Karpas-422 (cell line): ENCODE measurements at regions not wholly inside any gene's neighbourhood (a gene's known extent, or its start where the extent isn't known, plus 50 kb on each side); places are given as distances from the start of the nearest gene placed in this dataset.

Source experiments
- DNase-seq: peaks from one replicate; pipeline ENCODE4 v3.0.0-alpha.2; 2015
- H2AFZ ChIP-seq: fragments of 200-600 bp; sonication (generic); 2 replicates; pipeline ENCODE4 v1.6.1; 2014; ENCODE audit warnings: antibody characterized with exemption, low read length, mixed read lengths
- H3K27ac ChIP-seq: fragments of 200-600 bp; sonication (generic); 2 replicates; pipeline ENCODE4 v1.5.1; 2014; ENCODE audit warnings: mild to moderate bottlenecking, low read length, moderate library complexity
- H3K27me3 ChIP-seq: fragments of 200-600 bp; sonication (generic); 2 replicates; pipeline ENCODE4 v1.6.1; 2014; ENCODE audit warnings: low read length, mixed read lengths
- H3K36me3 ChIP-seq: fragments of 200-600 bp; sonication (generic); 2 replicates; pipeline ENCODE4 v1.6.1; 2014; ENCODE audit warnings: low read length, mixed read lengths; ENCODE audit not compliant: insufficient read depth
- H3K4me1 ChIP-seq: fragments of 200-600 bp; sonication (generic); 2 replicates; pipeline ENCODE4 v1.6.1; 2014; ENCODE audit warnings: mild to moderate bottlenecking, low read length, mixed read lengths
- H3K4me2 ChIP-seq: fragments of 200-600 bp; sonication (generic); 2 replicates; pipeline ENCODE4 v1.6.1; 2014; ENCODE audit warnings: low read length, low read depth, mild to moderate bottlenecking; ENCODE audit not compliant: poor library complexity, severe bottlenecking
- H3K4me3 ChIP-seq: fragments of 200-600 bp; sonication (generic); 2 replicates; pipeline ENCODE4 v1.5.1; 2014; ENCODE audit warnings: mild to moderate bottlenecking, antibody characterized with exemption, low read length, mixed read lengths
- H3K79me2 ChIP-seq: fragments of 200-600 bp; sonication (generic); 2 replicates; pipeline ENCODE4 v1.6.1; 2014; ENCODE audit warnings: mild to moderate bottlenecking, low read length, mixed read lengths
- H3K9ac ChIP-seq: fragments of 200-600 bp; sonication (generic); 2 replicates; pipeline ENCODE4 v1.6.0; 2014; ENCODE audit warnings: low read length
- H3K9me2 ChIP-seq: fragments of 200-600 bp; sonication (generic), shearing (Covaris generic); replicated peaks from 2 replicates; pipeline ENCODE4 v1.6.0; 2014; ENCODE audit warnings: mild to moderate bottlenecking, low read length, moderate library complexity; ENCODE audit not compliant: insufficient read depth
- H3K9me3 ChIP-seq: fragments of 300-700, 200-600 bp; sonication (generic); 2 replicates; pipeline ENCODE4 v1.6.1; 2014; ENCODE audit warnings: low read length, mixed read lengths
- H4K20me1 ChIP-seq: fragments of 200-600 bp; sonication (generic); 2 replicates; pipeline ENCODE4 v1.6.1; 2014; ENCODE audit warnings: mild to moderate bottlenecking, antibody characterized with exemption, low read length, low read depth; ENCODE audit not compliant: insufficient read depth

GRCh38 chr16:58842156-58842555, 108.0 kb upstream of the GOT2 start:
- Histone ChIP-seq H3K4me2 (no peak overlapping the region), H3K9ac (no peak overlapping the region), H3K27me3 (no peaks in the 10 kb centered on the region), H3K79me2 (no peaks in the 10 kb centered on the region), H4K20me1 (no peaks in the 10 kb centered on the region; the same call in 1 of the 2 replicates), H3K9me2 (no peaks in the 10 kb centered on the region), H3K27ac (no peak overlapping the region), H3K36me3 (no peaks in the 10 kb centered on the region), H2AFZ (no peak overlapping the region), H3K4me3 (no peak overlapping the region), H3K4me1 (no peaks in the 10 kb centered on the region), H3K9me3 (no peaks in the 10 kb centered on the region)
- no peak for DNase-seq

DNA sequence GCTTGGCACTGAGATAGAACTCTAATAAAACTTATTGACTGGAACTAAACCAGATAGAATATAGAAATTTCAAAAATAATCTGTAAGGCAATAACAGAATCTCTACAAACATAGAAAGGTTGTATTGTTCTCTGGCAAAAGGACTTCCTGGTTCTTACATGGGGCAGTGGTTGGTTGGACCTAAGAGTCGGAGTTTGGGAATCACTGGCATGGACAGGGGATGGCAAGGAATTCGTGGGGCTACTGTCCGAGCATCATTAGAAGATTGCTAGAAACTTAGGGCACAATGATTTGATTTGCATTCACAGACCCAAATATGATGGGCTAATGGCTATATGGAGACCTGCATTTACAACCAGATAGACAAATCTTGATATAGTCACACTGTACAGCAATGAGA, 103.8 kb upstream of the GOT2 start:
- Histone ChIP-seq H2AFZ (no peak overlapping the region), H3K27ac (no peak overlapping the region), H3K27me3 (no peaks in the 10 kb centered on the region), H3K36me3 (no peaks in the 10 kb centered on the region), H3K79me2 (no peaks in the 10 kb centered on the region), H3K9me3 (no peaks in the 10 kb centered on the region), H4K20me1 (no peaks in the 10 kb centered on the region), H3K9ac (no peak overlapping the region), H3K4me2 (no peak overlapping the region), H3K4me1 (no peaks in the 10 kb centered on the region), H3K9me2 (no peaks in the 10 kb centered on the region), H3K4me3 (no peak overlapping the region)
- no peak for DNase-seq

GRCh38 chr16:58836427-58836826, 102.3 kb upstream of the GOT2 start:
- Histone ChIP-seq H3K4me3 (no peak overlapping the region), H3K9me3 (no peaks in the 10 kb centered on the region), H3K4me2 (no peak overlapping the region), H3K79me2 (no peaks in the 10 kb centered on the region), H4K20me1 (no peaks in the 10 kb centered on the region), H3K36me3 (no peaks in the 10 kb centered on the region), H3K9me2 (no peaks in the 10 kb centered on the region), H3K27ac (no peak overlapping the region), H3K27me3 (no peaks in the 10 kb centered on the region), H3K4me1 (no peaks in the 10 kb centered on the region), H2AFZ (no peak overlapping the region), H3K9ac (no peak overlapping the region)
- no peak for DNase-seq

- Histone ChIP-seq H3K4me2 (no peak overlapping the region), H3K9ac (no peak overlapping the region), H3K79me2 (no peaks in the 10 kb centered on the region), H4K20me1 (no peaks in the 10 kb centered on the region), H3K36me3 (no peaks in the 10 kb centered on the region), H3K4me3 (no peak overlapping the region), H3K9me2 (no peaks in the 10 kb centered on the region), H3K27me3 (no peaks in the 10 kb centered on the region), H3K27ac (no peak overlapping the region), H3K9me3 (no peaks in the 10 kb centered on the region), H2AFZ (no peak overlapping the region), H3K4me1 (no peaks in the 10 kb centered on the region)
- DNase-seq, result no peak
These were observed 98.3 kb upstream of the GOT2 start for GRCh38 chr16:58832386-58832895.

DNA sequence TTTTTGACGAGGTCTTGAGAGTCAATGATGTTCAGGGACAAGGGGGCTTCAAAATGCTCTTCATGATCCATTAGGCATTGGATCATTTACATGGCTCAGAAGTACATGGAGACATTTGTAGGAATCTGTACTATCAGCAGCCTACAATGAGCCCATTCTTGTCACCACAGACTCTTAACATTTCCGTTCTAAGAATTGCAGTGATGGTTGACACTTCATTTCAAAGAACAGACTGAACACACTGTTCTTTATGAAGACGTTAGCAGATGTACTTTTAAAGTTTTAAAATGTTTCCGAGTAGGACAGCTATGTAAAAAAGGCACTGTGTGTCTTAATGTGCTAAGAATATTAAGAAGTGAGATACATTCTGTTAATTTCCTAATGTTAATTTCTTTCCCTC, 97.3 kb upstream of the GOT2 start:
- Histone ChIP-seq H2AFZ (no peak overlapping the region), H3K27ac (no peak overlapping the region), H3K4me3 (no peak overlapping the region), H3K9me3 (no peaks in the 10 kb centered on the region), H3K27me3 (no peaks in the 10 kb centered on the region), H3K9ac (no peak overlapping the region), H3K4me1 (no peaks in the 10 kb centered on the region), H3K79me2 (no peaks in the 10 kb centered on the region), H3K36me3 (no peaks in the 10 kb centered on the region), H3K9me2 (no peaks in the 10 kb centered on the region), H3K4me2 (no peak overlapping the region), H4K20me1 (no peaks in the 10 kb centered on the region)
- DNase-seq, result no peak

- Histone ChIP-seq H3K27me3 (no peaks in the 10 kb centered on the region), H3K9me2 (no peaks in the 10 kb centered on the region), H3K27ac (no peak overlapping the region), H3K79me2 (no peaks in the 10 kb centered on the region), H3K36me3 (no peaks in the 10 kb centered on the region), H2AFZ (no peak overlapping the region), H3K4me1 (no peaks in the 10 kb centered on the region), H3K9ac (no peak overlapping the region), H3K4me2 (no peak overlapping the region), H4K20me1 (no peaks in the 10 kb centered on the region), H3K4me3 (no peak overlapping the region), H3K9me3 (no peaks in the 10 kb centered on the region)
- no peak for DNase-seq
These were observed 94.9 kb upstream of the GOT2 start for GRCh38 chr16:58828901-58829545.

- H2AFZ ChIP-seq, result no peak overlapping the region
- H4K20me1 ChIP-seq, result no peaks in the 10 kb centered on the region
- H3K79me2 ChIP-seq, result no peaks in the 10 kb centered on the region
- no peak for DNase-seq
- H3K4me3 ChIP-seq, result no peak overlapping the region
- no peak overlapping the region for H3K4me2 ChIP-seq
- no peaks in the 10 kb centered on the region for H3K9me2 ChIP-seq
- H3K9me3 ChIP-seq, result no peaks in the 10 kb centered on the region
- H3K27me3 ChIP-seq, result no peaks in the 10 kb centered on the region
- H3K4me1 ChIP-seq, result no peaks in the 10 kb centered on the region
- H3K27ac ChIP-seq, result no peak overlapping the region
- H3K36me3 ChIP-seq, result no peaks in the 10 kb centered on the region
- no peak overlapping the region for H3K9ac ChIP-seq
These were observed 90.1 kb upstream of the GOT2 start for GRCh38 chr16:58824201-58824600.

GRCh38 chr16:58821886-58822285, 87.8 kb upstream of the GOT2 start:
- no peak overlapping the region for H3K4me3 ChIP-seq
- no peak overlapping the region for H2AFZ ChIP-seq
- H3K4me1 ChIP-seq, result no peaks in the 10 kb centered on the region

More at GRCh38 chr16:58821886-58822285, 87.8 kb upstream of the GOT2 start:
- Histone ChIP-seq H3K4me2 (no peak overlapping the region), H3K27me3 (no peaks in the 10 kb centered on the region), H4K20me1 (no peaks in the 10 kb centered on the region), H3K9me3 (no peaks in the 10 kb centered on the region), H3K9me2 (no peaks in the 10 kb centered on the region), H3K36me3 (no peaks in the 10 kb centered on the region), H3K27ac (no peak overlapping the region), H3K79me2 (no peaks in the 10 kb centered on the region), H3K9ac (no peak overlapping the region)
- DNase-seq, result no peak
